Calu3 (cell line): ENCODE measurements at regions not wholly inside any gene's neighbourhood (a gene's known extent, or its start where the extent isn't known, plus 50 kb on each side); places are given as distances from the start of the nearest gene placed in this dataset.

Source experiments
- BruUV-seq: library from RNA; stranded (reverse); fragments of 400-500 nt; replicated peaks from 2 replicates; lab custom pipeline; 2021; lab: Mats Ljungman, UMichigan
- CTCF ChIA-PET: fragments of 300-600 bp; sonication (Branson Sonifier 250); formaldehyde crosslinking; loops from one replicate; lab custom pipeline; 2022; ENCODE audit warnings: antibody characterized with exemption; lab: Charles Lee
- DNase-seq: peaks from one replicate; pipeline ENCODE4 v3.0.0; 2022
- H3K27ac Mint-ChIP-seq: one replicate; pipeline ENCODE4 v1.8.0; 2022; ENCODE audit warnings: mixed read lengths; ENCODE audit not compliant: unreplicated experiment
- H3K27me3 Mint-ChIP-seq: one replicate; pipeline ENCODE4 v1.8.0; 2022; ENCODE audit warnings: mixed read lengths; ENCODE audit not compliant: unreplicated experiment
- H3K36me3 Mint-ChIP-seq: one replicate; pipeline ENCODE4 v1.8.0; 2022; ENCODE audit warnings: mild to moderate bottlenecking, moderate library complexity, mixed read lengths; ENCODE audit not compliant: insufficient read depth, unreplicated experiment
- H3K4me1 Mint-ChIP-seq: one replicate; pipeline ENCODE4 v1.8.0; 2022; ENCODE audit warnings: mild to moderate bottlenecking, low read depth, mixed read lengths; ENCODE audit not compliant: unreplicated experiment
- H3K4me3 Mint-ChIP-seq: one replicate; pipeline ENCODE4 v1.8.0; 2022; ENCODE audit warnings: mild to moderate bottlenecking, low read depth, moderate library complexity, mixed read lengths; ENCODE audit not compliant: unreplicated experiment
- H3K9me3 Mint-ChIP-seq: one replicate; pipeline ENCODE4 v1.8.0; 2022; ENCODE audit warnings: low read depth, mixed read lengths; ENCODE audit not compliant: unreplicated experiment
- CTCF ChIP-seq: fragments of 200-600 bp; IDR thresholded peaks from one replicate; pipeline ENCODE4 v1.8.0; 2022; ENCODE audit warnings: antibody characterized with exemption; ENCODE audit not compliant: unreplicated experiment
- intact Hi-C: fragments of 100-400 bp; cut with micrococcal nuclease; formaldehyde crosslinking; loops from one replicate; pipeline ENCODE4 v1.10.0; 2022; ENCODE audit not compliant: unreplicated experiment

- no peaks in the 10 kb centered on the region for H3K36me3 Mint-ChIP-seq
- H3K4me3 Mint-ChIP-seq, result no peak overlapping the region
- no peak overlapping the region for H3K27ac Mint-ChIP-seq
These were observed 109.7 kb upstream of the IER5L start for GRCh38 chr9:129287619-129288305.

GRCh38 chr9:129285979-129286772 lies 108.1 kb upstream of the IER5L start:
- no peaks in the 10 kb centered on the region for H3K9me3 Mint-ChIP-seq
- DNase-seq, result no peak
- H3K36me3 Mint-ChIP-seq, result no peaks in the 10 kb centered on the region
- peaks cover 8% of the 10 kb centered on the region for H3K4me1 Mint-ChIP-seq
- no TSS peak for BruUV-seq
- H3K4me3 Mint-ChIP-seq, result no peak overlapping the region
- no peaks in the 10 kb centered on the region for H3K27me3 Mint-ChIP-seq
- intact Hi-C loops, result no loop called here
- no peak overlapping the region for H3K27ac Mint-ChIP-seq
- CTCF ChIA-PET, result no interaction called here
- no peak for TF ChIP-seq CTCF

More at GRCh38 chr9:129287619-129288305, 109.7 kb upstream of the IER5L start:
- CTCF ChIA-PET, result no interaction called here
- TF ChIP-seq CTCF, result no peak
- peaks cover 8% of the 10 kb centered on the region for H3K4me1 Mint-ChIP-seq
- no peaks in the 10 kb centered on the region for H3K27me3 Mint-ChIP-seq
- intact Hi-C loops, result no loop called here
- no TSS peak for BruUV-seq
- H3K9me3 Mint-ChIP-seq, result no peaks in the 10 kb centered on the region
- DNase-seq, result no peak

GRCh38 chr9:129285382-129285781 lies 107.3 kb upstream of the IER5L start:
- CTCF ChIA-PET, result no interaction called here
- Mint-ChIP-seq H3K27ac (no peak overlapping the region), H3K9me3 (no peaks in the 10 kb centered on the region), H3K27me3 (no peaks in the 10 kb centered on the region), H3K4me1 (peaks cover 8% of the 10 kb centered on the region), H3K4me3 (no peak overlapping the region), H3K36me3 (no peaks in the 10 kb centered on the region)
- intact Hi-C loops, result no loop called here
- BruUV-seq, result no TSS peak
- TF ChIP-seq CTCF, result no peak
- DNase-seq, result no peak

- intact Hi-C loops, result no loop called here
- Mint-ChIP-seq H3K27ac (no peak overlapping the region), H3K27me3 (no peaks in the 10 kb centered on the region), H3K4me1 (peaks cover 8% of the 10 kb centered on the region), H3K9me3 (no peaks in the 10 kb centered on the region), H3K36me3 (no peaks in the 10 kb centered on the region), H3K4me3 (no peak overlapping the region)
- no peak for DNase-seq
- no TSS peak for BruUV-seq
- CTCF ChIA-PET, result no interaction called here
- no peak for TF ChIP-seq CTCF
These were observed 106.7 kb upstream of the IER5L start for GRCh38 chr9:129284607-129285291.
